OCI-M2 (cell line): ENCODE measurements at regions not wholly inside any gene's neighbourhood (a gene's known extent, or its start where the extent isn't known, plus 50 kb on each side); places are given as distances from the start of the nearest gene placed in this dataset.
"Not testable (repeated sequence)": the region's sequence is repeated elsewhere in the genome, so short reads cannot be mapped to it uniquely, and the experiment has no call there.

Source experiments
- DNase-seq: peaks from one replicate; lab custom pipeline; 2025; ENCODE audit not compliant: unreplicated experiment; lab: John Stamatoyannopoulos, UW

DNA sequence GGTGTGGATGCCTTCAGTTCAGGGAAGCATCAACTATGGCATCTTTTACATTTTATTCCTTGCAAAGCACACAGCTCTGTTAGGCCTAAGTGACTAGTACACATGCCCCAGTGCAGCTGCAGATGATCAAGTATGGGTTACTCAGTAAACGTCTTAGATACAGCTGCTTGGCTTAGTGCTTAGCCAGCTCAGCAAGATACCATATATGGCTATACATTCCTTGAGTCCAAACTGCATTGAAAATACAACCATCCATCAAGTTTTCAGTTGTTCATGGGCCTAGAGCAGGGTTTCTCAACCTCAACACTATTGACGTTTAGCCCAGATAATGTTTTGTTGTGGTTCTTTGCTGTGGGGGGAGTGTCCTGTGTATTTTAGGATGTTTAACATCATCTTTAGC lies 769.9 kb downstream of the TSN start:
- no peak for DNase-seq

- DNase-seq, result no peak
Observed at GRCh38 chr2:122528061-122528460, 772.6 kb downstream of the TSN start.

GRCh38 chr2:122528958-122529705 lies 773.7 kb downstream of the TSN start:
- no peak for DNase-seq

- no peak for DNase-seq
Observed at GRCh38 chr2:122530814-122531213, 775.4 kb downstream of the TSN start.

- no peak for DNase-seq
Observed at GRCh38 chr2:122531290-122532071, 776.0 kb downstream of the TSN start.

- DNase-seq, result no peak
Observed at GRCh38 chr2:122532072-122532344, 776.6 kb downstream of the TSN start.

GRCh38 chr2:122532481-122532880 lies 777.0 kb downstream of the TSN start:
- DNase-seq, result no peak

DNA sequence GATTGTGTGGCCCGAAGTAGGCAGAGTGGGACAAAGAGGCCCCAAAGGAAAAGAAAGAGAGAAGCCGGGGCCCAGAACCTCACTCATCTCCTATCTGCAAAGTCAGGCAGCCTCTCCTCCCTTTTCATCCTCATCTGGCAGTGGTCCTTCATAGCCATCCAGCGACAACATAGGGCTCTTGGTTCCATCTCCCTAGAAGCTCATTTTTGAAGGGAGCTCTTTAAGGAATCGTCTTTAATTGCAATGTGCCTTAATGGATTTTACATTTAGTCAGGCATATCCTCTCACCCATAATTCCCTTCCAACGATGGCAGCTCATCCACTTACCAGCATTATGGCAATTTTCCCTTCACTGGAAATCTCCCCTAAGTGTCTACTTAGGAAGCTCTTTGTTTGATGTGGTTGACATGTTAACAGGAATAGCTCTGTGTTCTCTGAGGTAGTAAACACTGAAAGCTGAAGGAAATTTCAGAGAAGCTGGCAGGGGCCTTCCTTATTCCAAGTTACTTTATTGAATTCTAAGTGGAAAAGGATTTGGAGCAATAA lies 780.6 kb downstream of the TSN start:
- DNase-seq, result no peak

- DNase-seq, result no peak
Observed at GRCh38 chr2:122539311-122539710, 783.9 kb downstream of the TSN start.

GRCh38 chr2:122539920-122540319 lies 784.5 kb downstream of the TSN start:
- DNase-seq, result no peak

DNA sequence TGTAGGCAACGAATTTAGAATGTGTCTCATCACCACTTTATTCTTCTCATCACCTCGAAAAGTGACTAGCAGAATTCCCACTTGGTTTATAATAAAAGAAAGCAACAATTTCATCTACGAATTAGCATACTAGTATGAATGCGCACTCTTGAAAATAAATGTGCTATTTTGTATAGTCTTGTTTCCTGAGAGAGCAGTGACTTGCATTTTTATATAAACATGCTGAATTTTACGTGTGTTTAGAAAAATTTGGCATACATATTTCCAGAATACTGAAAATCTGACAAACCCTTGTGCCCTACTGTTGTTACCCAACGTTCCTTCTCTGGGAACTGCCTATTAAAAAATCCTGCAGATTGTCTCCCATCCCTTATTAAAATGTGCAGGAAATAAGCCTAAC lies 786.8 kb downstream of the TSN start:
- DNase-seq, result no peak

GRCh38 chr2:122542646-122543045 lies 787.2 kb downstream of the TSN start:
- DNase-seq, result no peak

DNA sequence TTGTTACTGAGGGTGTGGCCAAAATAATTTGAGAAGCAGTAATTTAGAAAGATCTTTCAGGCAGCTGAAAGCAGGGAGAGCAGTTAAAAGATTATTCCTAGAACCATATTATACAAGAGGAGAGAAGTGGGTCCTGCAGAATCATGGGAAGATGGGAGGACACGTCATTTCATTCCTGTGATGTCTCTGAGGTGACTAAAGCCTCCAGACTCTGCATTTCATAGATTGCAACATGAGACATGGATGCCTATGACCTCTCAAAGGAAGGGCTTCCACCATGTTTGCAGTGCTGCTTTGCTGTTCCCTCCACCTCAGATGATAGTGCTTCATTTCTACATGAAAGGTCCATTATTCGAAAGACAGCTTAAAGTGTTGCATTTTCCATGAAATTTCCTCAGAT lies 788.4 kb downstream of the TSN start:
- DNase-seq, result no peak

DNA sequence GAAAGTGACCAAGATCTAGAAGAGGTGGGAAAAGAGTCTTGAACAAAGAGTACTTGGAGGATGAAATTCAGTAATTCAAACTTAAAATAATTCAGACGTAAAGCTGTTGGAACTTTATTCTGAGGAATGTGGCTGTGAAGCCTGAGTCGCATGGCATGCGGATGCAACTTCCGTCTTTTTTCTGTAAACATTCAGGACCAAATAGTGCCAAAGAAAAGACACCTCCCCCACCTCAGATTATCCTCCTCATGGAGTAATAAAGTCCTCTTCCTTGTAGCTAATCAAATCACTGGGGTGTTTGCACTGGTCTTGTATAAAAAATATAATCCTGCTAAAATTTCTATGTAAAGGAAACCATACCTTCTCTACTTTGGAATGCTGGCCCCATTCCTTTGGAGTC lies 790.4 kb downstream of the TSN start:
- no peak for DNase-seq

DNA sequence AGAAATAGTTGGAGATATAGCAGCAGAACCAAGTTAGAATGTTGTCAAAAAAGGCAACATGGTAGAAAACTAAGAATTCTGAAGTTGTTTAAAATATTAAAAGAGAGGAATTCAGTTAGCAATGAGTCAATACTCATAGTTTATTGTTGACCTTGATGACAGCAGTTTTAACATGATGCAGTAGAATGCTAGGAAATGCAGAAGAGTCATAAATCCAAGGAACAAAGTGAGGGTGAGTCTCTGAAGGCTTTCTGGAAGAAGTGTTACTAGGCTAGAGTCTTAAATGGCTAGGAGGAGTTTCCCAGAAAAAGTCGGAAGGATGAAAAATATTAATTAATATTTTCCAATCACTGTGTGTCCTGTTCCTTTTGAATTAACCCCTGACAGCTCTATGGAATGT lies 807.3 kb downstream of the TSN start:
- no peak for DNase-seq

DNA sequence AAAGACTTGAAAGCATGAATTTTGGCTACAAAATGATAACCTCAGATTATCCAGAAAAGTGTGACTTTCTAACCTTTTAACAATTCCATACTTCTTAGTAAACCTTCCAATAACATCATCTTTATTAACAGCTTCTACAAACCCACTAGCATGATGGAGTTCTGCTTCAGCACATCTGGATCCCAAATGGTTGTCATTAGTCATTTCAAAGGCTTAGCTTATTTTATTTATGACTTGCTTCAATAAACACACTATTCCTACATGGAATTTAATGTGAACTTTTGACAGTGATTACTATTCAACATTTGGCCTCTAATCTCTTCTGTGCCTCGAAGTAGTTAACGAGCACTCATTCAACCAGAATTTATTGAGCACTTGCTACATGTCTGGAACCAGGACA lies 808.3 kb downstream of the TSN start:
- no peak for DNase-seq

DNA sequence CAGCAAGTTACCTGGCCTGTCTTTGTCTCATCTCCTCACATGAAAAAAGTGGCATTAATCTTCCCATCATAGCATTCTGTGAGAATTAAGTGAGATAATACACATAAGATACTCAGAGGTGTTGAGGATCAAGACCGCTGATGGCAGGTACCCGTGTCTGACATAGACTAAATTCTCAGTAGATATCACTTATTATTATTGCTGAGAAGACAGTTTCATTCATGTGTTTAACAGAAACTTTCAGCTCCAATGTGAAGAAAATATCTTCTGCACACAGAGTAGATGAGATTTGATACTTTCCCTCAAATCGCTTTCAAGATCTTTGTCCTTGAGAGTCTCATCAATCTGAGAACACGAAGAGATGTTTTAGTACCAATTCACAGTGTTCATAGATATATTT lies 809.4 kb downstream of the TSN start:
- DNase-seq, result no peak

GRCh38 chr2:122565364-122565763 lies 809.9 kb downstream of the TSN start:
- no peak for DNase-seq

GRCh38 chr2:122570641-122571040 lies 815.2 kb downstream of the TSN start:
- no peak for DNase-seq

DNA sequence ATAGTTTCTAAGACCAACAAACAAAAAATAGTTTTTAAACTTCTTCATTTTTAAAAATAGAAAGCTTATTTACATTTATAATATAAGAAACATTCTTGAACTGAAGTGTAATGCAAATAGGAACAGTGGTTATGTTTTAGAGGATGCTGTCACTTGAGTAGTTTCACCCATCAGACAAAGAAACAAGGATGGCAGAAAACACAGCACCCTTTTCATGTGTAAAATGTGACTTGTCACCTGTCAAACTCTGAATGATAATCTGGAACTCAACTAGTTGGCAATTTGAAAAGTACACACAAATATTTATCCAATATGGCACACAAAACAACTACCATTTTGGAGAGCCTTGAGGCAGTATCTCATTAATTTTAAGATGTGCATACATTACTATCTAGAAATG lies 816.0 kb downstream of the TSN start:
- not testable (repeated sequence) for DNase-seq

GRCh38 chr2:122575076-122575475 lies 819.6 kb downstream of the TSN start:
- no peak for DNase-seq

- no peak for DNase-seq
Observed at GRCh38 chr2:122583159-122583917, 827.9 kb downstream of the TSN start.
